Iris pigment epithelial cell (primary cell): ENCODE measurements at regions not wholly inside any gene's neighbourhood (a gene's known extent, or its start where the extent isn't known, plus 50 kb on each side); places are given as distances from the start of the nearest gene placed in this dataset.

Experiments used
- DNase-seq: peaks from one replicate; pipeline ENCODE4 v3.0.0-alpha.2; 2011; ENCODE audit warnings: low read depth

DNA sequence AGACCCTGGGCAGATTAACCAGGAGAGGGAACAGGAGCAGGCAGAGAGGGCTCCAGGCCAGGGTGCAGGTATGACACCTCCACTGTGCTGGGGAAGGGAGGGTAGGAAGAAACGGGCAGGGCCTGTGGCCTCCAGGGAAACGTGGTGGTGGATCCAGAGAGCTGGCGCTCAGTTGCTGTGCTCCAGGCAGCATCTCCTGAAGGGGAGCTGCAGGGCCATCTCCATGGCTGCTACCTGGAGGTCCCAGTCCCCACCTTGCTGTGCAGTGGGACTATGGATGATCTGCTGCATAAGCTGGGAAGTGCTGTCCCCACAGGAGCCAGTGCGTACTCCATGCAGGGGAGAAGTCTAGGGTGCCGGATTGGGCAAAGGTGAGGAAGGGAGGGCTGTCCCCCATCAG, 125.9 kb upstream of the RUNX3 start:
- DNase-seq: no peak

DNA sequence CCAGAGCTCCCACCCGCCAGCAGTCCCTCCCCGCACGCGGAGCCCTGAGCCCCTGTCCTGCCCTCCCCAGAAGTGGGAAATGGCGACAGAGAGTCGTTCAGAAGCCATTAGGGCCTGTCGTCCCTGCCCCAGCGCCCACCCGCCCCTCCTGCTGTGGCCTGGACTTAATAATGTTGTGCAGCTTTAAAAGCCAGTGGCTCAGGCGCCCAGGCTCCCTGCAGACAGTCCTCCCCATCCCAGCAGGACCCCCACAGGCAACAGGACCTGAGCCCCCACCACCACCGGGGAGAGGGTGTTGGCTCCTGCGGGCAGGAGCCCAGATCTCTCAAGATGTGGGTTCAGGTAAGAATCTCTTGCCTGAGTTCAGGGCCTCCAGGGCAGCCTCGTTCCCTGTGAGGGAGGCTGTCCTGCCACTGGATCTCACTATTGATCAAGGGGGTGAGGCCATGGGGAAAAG, 125.3 kb upstream of the RUNX3 start:
- DNase-seq: no peak

DNA sequence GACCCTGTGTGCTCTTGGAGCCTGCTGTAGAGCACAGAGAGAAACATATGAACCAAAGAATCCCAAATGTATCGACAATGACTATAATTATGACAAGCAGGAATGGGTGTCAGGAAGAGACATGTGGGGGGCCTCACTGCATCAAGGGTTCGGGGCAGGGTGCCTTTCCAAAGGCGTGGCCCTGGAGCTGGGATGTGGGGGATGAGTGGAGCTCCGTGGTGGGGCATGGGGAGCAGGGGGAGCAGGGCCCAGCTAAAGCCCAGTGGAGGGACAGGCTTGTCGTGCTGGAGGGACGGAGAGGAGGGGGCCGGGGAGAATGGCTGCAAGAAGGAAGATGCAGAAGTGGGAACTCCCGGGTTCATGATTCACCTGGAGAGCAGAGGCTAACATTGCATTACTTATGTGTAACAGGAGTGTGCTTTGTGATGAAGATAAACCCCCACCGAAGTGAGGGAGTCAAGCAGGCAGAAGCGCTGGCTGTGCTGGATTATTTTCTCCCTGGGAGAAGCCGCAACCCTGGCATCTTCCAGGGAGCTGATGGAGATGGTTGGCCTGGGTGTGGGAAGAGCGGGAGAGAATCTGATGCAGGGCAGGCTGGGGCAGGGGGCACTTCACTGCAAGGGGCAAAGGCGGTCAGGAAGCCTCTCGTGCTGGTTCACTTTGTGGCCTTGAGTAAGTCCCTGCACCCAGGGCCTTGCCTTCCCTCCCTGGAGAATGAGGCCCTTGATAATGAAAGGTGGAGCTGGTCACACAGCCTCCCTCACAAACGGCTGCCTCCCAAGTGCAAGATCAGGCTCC, 124.6 kb upstream of the RUNX3 start:
- no peak for DNase-seq

DNA sequence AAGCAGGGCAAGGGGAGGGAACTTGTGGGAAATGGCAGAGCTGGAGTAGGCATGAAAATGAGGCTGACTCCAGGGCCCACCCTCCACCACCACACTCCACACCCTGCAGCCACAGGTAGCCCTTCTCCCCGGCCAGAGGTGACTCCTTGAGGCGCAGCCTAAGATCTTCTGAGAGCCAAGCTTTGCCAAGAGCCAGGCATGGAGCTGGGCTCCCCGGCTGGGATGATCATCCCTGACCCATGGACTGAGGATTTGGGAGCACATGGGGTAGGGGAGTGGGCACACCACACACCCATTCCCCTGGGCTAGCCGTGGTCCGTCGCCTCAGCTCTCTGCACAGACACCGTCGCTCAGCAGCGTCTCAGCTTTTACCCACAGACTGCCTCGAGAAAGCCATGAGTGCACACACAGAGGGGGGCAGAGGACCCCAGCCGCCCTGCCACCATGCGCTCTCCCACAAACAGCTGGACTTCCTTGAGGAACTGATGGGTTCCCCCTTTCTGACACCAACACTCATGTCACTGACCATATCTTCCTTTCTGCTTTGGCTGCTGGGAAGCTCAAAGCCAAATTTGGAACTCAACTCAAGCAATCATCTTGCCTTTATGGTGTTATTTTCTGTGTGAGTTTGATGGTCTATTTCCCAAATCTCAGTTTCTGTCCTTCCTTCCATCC, 123.6 kb upstream of the RUNX3 start:
- DNase-seq: no peak

DNA sequence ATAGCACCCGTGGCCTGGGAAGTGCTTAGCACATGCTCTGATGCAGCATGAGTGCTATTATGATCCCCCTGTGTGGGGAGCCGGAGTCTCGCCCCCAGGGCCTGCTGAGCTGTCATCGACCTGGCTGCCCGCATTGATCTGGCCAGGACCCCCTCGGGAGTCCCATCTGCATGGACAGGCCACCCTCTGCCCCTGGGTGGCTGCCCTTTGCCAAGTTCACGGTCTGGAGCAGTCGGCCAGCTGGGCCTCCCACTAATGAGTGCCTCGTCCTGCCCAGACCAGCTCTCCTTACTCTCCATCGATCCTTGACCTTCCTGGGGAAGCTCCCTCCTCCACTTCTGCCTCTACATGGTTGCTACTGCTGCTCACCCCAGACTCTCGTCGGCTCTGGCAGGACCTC, 121.8 kb upstream of the RUNX3 start:
- DNase-seq: no peak

DNA sequence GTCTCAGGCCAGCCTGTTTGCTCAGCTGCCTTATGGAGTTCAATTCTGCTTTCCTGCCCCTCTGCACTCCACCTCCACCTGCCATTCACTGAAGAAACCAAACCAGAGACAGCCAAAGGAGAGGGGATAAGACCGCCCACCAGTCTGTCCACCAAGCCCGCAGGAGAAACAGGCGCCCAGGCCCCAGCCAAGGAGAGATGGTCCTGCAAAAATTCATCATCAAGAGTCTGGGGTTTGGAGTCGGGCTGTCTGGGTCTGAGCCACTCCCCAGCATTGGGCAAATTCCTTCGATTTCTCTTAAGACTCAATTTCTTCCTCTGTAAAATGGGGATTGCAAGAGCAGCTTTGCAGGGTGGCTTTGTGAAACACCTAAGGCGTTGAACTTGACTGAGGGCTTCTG, 121.4 kb upstream of the RUNX3 start:
- no peak for DNase-seq

DNA sequence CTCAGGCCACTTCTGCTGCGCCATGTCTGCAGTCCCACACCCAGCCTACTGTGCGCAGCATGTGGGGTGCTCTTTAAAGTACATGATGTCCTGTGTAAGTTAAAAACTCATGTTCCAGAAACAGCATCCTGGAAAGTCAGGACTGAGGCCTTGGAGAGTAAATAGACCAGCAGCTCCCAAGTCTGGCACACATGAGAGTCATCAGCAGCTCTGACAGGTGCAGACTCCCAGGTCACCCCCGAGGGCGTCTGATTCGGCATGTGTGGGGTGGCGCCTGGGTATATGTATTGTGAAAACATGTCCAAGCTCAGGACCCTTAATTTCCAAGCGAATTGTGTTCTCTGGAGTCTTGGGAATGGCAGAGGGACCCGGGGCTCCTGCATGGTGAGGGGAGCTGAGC, 120.1 kb upstream of the RUNX3 start:
- no peak for DNase-seq

DNA sequence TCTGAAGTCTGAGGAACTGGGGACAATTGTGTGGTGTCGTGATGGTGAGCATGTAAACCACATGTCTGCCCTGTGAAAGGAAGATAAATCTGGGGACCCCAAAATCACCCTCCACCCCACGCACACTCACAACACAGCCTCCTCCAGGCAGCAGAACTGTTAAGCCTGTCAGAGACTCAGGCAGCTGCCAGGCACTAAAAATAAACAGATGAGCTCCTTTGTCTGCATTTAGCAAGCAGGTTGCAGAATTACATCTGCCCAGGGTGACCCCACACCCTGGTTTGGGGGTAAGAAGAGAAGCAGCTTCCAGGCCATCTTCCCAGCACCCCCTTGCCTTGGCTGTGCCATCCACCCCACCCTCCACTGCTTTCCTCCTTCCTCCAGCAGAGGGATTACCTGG, 119.1 kb upstream of the RUNX3 start:
- no peak for DNase-seq

DNA sequence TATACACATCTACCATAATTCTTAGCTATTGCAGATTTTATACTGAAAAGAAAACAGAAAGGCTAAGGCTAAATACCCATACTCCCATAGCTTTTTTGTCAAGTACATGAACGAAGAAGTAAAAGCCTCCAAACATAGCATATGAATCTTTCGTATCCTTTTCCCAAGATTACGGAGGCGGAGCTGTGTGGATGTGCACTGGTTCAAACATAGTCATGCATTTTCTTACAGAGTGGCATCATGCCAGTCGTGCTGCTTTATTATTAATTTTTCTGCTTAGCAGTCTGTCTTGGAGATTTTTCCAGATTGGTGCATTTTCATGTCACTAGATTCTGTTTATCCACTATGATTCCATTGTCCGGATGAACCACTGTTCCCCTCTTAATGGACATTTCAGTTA, 118.7 kb upstream of the RUNX3 start:
- no peak for DNase-seq

DNA sequence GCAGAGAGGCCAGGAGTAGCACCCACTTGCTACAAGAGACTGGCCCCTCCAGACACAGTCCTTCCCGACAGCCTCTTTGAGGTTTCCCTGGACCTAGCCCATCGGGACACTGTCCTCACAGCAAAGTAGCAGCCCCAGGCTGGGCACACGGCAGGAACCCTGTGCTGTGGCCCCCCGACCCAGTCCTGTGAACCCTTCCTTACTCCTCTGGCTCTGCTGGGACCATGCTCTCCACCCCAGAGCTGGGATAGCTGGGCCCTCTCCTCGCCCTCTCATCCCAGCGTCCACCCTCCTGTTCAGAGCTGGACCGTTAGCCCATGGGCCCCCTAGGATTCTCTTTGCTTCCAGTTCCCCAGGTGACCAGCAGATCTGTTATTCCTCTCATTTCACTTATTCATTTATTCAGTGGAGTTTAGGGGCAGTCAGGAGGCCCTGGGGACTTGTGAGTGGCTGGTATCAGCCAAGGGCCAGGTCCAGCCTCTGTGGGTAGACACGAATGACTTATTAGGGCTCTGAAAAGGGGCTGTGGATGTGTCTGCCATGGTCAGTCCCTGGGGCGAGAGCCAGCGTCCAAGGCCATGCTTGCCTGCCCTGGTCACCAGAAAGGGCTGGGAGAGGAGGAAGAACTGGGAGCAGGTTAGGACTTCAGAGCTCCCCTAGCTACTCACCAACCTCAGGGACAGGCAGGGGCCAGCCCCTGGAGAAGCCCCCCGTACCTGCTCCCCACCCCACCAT, 117.6 kb upstream of the RUNX3 start:
- no peak for DNase-seq

DNA sequence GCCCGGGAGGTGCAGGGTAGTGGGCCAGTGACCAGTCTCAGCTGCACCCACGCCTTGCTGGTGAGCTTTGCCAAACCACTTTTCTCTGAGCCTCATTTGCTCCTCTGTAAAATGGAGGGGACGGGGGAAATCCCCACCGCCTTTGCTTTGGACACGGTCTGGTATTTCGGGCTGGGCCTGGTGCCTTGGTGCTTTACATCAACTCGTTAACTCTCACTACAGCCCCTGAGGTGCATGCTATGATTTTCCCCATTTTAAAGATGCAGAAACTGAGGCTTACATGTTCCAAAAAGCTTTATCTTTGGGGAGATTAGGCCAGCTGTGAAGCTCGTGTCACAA, 116.1 kb upstream of the RUNX3 start:
- DNase-seq: no peak

DNA sequence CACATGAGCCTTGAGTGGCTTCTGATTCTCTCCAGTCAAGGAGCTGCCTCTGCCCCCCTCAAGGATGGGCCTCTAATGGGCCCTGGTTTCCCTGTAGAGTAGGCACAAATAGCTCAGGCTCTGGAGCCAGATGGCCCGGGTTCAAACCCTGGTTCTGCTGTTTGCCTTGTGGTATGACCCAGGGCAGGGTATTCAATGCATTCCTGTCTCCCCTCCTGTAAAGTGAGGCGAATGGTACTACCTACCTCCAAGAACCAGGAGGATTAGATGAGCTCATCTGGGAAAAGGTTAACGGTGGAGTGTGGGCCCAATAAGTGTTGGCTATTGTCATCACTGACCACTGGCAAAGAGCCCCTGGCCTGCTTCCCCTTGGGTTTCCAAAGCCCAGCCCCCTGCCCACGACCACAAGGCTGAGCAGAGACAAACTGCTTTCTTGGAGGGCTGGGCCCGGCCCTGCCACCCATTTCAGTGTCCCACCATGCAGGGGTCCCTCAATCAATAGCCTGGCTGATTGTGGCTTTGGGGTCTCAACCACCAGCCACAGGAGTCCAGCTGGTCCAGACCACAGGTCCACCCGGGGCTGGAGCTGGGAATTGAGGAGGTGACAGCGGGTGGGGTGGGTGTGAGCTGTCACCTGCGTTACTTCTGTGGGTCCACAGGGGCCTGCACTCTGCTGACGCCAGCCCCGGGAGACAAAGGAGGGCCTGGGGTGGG, 115.6 kb upstream of the RUNX3 start:
- DNase-seq: no peak

DNA sequence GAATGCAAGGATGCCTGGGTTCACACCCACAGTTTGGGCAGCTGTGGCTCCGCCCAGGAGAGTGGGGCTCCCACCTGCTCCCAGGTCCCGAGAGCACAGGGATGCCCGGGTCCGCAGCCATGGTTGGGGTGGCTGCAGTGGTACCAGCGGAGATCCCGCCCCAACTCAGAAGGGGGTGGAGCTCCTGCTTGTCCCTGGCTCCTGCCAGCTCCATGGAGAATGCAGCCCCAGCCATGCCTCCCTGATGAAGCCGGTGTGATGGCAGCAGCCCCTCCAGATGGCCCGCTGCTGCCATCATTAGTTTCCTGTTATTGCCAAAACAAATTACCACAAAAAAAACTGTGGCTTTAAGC, 113.1 kb upstream of the RUNX3 start:
- no peak for DNase-seq

DNA sequence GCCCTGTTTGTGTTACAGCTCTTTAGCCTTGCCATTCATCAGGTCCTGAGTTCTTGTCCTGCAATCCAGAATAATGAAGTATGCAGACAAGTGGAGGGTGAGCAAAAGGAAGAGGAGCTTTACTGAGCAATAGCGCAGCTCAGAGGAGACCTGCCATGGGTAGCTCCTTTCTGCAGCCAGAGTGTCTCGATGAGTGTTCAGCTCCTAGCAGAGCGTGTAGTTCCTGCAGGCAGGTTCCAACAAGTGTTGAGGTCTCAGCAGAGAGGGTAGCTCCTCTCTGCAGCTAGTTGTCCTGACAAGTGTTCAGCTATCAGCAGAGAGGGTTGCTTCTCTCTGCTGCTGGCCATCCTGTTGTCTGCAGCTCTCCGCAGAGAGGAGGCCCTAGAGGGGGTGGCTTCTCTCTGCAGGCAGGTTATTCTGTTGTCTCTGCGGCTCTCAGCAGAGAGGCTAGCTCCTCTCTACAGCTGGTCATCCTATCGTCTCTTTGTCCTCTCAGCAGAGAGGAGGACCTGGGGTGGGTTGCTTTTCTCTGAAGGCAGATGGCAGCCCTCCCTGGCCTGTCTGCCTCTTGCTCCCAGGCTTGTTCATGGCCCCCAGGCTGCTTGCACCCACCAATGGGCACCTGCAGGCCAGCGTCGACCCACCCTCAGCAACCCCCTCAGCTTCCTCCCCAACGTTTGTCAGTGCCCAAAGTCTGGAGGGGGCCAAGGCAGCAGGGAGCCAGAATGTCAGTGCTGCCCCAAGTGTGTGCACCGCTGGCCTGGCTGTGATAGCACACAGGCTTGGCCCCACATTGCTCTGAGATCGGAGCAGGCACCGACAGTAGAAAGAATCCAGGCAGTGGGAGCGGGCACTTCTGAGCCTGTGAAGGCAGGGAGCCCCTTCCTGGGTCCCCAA, 112.5 kb upstream of the RUNX3 start:
- no peak for DNase-seq

DNA sequence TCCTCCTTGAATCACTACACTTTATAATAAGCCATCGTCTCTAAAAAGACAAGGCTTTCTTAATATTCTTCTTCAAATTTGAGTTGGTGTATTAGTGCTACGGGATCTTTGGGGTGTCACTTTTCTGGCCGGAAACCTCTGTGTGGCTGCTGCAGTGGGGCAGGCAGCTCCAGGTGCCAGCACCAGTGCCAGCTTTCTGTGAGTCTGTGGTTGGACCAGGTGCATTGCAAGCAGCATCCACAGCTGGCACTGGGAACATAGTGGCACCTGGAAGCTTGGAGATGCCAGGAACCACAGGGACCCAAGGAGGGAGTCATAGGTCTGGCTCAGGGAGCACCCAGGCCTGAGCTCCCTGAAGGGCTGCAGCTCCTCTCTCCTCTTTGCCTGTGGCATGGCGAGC, 111.8 kb upstream of the RUNX3 start:
- no peak for DNase-seq

DNA sequence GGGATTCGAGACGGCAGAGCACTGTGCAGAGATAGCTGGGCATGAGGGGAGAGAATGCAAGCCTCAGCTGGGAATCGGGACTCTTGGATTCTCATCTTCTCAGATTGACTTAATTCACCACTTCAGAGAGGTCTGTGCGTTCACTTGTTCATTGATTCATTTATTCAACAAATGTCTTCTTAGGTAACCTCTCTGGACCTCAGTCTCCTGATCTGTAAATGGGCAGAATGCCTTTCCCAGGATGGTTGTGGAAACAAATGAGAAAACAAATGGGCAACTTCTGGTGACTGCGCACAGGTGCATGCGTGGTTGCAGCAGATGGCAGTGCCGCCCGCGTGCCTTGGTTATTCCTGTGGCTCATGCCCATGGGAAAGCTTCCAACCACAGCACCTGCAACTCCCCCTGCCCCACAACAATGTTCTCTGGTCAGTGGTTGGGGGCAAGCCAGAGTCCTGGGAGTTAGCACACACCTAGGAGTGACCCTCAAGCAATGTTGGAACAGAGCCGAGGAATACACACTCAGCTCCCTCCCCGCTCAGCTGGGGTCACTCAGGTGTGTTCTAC, 110.1 kb upstream of the RUNX3 start:
- DNase-seq: no peak

DNA sequence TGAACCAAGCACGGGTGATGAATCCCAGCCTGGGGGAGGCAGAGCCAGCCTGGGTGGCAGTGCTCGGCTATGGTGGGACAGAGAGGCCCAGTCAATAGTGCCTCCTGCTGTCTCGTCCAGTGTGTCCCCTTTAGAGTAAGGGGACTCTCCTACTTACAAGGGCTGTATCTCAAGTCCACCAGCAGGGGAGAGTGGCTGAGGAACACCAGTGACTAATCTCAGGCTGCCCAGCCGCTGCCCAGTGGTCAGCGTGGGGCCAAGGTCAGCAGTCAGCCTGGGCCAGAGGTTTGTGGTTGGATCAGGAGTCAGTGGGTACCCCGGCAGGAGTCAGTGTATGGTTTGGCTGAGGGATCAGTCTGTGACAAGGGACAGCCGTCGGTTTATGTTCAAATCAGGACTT, 109.2 kb upstream of the RUNX3 start:
- DNase-seq: no peak

DNA sequence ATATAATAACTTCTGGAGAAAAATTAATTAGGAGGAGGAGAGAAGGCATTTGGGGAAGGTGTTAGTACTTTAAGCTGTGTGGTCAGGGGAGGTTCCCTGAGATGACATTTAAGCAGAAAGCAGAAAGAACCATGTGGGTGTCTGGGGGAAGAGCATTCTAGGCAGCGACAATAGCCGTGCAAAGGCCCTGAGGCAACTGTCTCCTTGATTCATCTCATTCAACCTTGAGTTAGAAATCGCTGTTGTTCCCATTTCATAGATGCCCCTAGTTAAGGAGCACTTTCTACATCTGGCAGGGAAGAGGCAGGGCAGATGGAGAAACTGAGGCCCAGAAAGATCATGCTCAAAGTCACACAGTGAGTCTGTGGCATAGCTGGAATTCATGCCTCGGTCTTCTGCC, 108.6 kb upstream of the RUNX3 start:
- no peak for DNase-seq

DNA sequence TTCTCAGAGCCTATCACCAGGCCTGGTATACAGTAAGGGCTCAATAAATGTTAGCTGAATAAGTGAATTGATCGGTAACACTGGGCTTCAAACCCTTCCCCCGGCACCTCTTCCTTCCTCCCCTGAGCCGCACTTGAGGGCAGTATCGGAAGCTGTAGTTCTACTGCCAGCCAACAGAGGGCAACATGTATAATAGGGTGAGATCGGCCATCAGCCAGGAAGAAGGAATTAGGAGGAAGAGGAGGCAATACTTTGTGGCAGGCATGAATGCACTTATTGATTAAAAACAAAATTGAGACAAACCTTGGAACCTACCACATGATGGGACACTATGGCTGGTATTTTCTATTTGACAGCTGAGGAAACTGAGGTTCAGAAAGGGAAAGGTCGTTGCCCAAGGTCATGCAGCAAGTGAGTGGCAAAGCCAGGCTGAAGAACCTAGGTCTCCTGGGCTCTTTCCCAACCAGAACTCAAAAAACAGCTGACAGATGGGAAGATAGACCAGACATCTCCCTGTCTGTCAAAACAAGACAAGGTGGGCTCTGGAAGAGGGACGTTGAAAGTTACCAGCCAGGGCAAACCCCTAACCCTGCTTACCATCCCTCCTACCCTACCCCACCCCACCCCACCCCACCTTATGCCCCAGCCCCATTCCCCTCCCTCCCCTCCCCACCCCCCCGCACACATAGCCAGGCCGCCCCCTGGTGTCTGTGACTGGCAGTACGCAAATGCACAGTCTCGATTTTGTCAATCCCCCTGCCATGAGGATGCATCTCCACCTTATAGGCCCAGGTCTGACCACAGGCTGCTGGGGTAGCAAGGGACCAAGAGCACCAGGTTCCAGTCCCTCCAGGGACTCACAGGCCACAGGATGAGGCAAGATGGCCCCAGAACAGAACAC, 107.3 kb upstream of the RUNX3 start:
- DNase-seq: peak; percentile 24

DNA sequence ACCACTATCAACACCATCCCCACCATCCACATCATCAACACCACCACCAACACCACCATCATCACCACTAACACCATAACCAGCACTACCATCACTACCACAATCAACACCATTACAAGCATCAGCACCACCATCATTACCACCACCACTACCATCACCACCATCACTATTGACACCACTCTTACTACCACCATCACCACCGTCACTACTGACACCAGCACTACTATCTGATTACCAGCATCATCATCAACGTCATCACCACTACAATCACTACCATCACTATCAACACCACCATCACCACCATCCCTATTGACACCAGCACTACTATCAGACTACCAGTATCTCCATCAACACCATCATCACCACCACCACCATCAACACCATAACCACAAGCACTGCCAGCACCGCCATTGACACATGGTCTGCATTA, 106.1 kb upstream of the RUNX3 start:
- no peak for DNase-seq
